Putamen (tissue), 1 donor: ENCODE measurements at regions not wholly inside any gene's neighbourhood (a gene's known extent, or its start where the extent isn't known, plus 50 kb on each side); places are given as distances from the start of the nearest gene placed in this dataset.
"Not testable (repeated sequence)": the region's sequence is repeated elsewhere in the genome, so short reads cannot be mapped to it uniquely, and the experiment has no call there.

Source experiments
- DNase-seq: peaks from one replicate; pipeline ENCODE4 v3.0.0-alpha.2; 2016; ENCODE audit warnings: low spot score

DNA sequence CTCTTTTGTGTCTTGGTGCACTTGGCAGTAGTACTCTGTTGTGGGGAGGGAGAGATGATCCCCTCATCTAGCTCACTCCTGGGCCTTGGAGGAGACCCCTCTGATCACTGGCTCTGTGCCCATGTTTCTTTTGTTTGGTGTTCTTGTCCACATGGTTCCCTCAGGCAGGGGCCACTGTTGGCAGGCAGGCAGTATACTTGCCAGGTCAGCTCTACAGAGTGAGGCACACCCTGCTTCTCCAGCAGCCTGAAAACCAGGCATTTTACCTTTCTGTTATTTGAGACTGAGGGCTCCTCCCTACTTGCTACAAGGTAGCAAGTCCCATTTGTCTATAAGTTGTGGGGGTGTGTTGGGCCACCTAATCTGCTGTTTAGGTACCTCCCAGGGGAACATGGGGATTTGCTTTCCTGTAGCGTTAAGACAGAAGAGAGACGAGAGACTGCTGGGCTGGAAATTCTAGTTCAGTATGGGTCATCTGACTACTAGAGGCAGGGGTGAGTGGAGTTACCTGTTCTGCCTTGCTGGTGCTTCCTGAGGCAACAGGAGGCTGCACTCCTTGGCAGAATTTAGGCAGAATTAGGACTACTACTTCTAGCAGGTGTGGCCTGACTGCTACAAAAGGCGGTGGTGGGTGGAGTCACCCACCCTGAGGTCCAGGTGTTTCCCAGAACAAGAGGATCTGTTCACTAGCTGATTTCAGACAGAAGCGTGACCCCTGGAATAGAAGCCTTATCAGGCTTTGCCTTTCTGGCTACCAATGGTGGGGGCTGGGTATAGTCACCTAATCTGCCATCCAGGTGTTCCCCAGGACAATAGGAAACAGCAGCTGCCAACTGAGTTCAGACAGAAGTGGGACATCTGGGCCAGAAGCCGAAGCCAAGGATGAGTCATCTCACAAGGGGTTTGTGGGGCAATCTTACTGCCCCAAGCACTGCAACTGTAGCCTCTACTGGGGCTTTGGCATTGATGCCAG lies 843.0 kb upstream of the ATXN8OS start:
- DNase-seq = no peak

DNA sequence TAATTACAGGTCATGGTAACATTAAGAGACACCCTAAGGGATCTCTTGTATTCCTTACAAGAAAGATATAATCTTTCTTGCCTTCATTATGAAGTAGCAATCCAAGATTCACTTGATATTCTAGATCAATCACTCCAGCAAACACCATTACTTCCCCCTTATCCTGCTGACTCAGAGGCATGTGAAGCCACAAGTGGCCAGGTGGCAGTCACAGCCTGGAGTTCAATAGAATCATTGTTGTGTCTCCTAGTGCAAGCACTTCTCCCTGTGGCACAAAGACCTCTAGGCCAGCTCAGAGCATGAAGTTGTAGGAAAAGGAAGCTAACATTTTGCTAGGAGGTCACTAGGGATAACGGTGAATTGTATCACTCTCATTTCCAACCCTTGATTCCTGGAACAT lies 864.3 kb upstream of the ATXN8OS start:
- no peak for DNase-seq

DNA sequence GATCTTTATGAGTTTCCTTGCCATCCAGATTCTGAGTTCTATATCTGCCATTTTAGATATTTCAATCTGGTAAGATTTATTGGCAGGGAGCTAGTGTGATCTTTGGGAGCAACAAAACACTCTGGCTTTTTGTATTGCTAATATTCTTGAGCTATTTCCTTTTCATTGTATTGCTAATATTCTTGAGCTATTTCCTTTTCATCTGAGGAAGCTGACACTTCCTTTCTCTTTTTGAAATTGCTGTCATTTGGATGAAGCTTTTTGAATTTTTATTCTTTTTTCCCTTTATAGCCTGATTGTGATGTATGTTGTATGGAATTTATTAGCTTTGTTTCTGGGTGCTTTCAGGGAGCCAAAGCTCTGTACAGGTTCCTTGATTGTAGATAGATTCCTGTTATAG lies 873.5 kb upstream of the ATXN8OS start:
- no peak for DNase-seq

DNA sequence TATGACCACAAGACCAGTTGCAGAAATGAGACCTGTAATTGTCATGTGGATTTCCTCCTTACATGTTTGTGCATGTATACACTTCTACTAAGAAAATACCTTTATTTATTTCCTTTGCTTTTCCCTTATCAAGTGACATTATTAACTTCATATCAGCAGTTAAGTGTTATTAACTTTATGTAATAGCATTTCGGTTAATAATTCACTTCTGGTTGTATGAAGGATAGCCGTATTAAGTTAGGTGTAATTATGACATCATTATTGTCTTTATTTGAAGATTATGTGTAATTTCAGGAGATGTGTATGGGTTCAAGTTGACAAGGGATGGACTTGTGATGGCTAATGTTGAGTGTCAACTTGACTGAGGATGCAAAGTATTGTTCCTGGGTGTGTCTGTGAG lies 881.2 kb upstream of the ATXN8OS start:
- no peak for DNase-seq

DNA sequence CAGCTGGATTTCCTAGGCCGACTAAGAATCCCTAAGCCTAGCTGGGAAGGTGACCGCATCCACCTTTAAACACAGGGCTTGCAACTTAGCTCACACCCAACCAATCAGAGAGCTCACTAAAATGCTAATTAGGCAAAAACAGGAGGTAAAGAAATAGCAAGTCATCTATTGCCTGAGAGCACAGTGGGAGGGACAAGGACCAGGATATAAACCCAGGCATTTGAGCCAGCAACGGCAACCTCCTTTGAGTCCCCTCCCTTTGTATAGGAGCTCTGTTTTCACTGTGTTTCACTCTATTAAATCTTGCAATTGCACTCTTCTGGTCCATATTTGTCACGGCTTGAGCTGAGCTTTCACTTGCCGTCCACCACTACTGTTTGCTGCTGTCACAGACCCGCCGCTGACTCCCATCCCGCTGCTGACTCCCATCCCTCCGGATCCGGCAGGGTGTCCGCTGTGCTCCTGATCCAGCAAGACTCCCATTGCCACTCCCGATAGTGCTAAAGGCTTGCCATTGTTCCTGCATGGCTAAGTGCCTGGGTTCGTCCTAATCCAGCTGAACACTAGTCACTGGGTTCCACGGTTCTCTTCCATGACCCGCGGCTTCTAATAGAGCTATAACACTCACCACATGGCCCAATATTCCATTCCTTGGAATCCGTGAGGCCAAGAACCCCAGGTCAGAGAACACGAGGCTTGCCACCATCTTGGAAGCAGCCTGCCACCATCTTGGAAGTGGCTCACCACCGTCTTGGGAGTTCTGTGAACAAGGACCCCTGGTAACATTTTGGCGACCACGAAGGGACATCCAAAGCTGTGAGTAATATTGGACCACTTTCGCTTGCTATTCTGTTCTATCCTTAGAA lies 885.8 kb upstream of the ATXN8OS start:
- DNase-seq = not testable (repeated sequence)

DNA sequence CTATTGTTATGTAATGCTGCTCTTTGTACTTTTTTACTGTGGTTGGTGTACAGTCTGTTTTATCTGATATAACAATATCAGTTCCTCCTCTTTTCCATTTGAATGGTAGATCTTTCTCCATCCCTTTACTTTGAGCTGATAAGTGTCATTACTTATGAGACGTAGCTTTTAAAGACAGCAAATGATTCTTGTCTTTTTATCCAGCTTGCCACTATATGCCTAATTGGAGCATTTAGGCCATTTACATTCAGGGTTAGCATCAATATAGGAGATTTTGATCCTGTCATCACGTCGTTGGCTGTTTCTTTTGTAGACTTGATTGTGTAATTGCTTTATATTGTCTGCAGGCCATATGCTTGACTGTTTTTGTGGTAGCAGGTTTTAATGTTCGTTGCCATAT lies 894.2 kb upstream of the ATXN8OS start:
- DNase-seq = no peak

DNA sequence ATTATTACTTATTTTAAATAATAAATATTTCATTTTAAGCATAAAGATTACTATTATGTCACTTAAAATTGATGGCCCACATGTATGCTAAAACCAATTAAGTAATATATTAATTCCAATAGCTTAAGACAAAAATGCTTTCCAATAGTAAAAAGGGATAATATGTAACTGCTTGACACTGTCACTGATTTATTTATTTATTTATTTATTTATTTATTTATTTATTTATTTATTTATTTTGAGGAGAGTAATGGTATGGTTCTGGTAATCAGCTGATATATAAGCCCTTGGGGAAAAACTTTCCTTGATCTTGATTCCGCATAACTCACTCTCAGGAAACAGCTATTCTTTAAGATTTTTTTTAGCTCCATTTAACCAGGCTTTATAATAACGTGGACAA lies 903.0 kb upstream of the ATXN8OS start:
- DNase-seq = no peak

DNA sequence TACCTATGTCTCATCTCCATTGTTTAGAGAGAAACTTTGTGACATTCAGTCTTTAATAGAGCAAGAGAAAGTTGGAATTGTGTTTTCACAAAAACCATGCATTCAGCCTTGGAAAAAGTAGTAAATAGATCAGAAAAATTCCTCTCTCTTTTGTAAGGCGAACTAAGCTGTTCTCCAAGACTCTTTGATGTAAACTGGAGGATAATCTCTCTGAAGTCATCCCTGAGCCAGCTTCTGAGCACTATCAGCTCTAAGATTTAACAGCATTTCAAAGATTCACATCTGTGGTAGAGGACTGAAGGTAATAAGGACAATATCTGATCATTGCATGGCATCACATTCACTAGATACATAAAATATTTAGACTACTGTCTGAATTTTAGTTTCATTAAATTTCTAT lies 904.6 kb upstream of the ATXN8OS start:
- no peak for DNase-seq

DNA sequence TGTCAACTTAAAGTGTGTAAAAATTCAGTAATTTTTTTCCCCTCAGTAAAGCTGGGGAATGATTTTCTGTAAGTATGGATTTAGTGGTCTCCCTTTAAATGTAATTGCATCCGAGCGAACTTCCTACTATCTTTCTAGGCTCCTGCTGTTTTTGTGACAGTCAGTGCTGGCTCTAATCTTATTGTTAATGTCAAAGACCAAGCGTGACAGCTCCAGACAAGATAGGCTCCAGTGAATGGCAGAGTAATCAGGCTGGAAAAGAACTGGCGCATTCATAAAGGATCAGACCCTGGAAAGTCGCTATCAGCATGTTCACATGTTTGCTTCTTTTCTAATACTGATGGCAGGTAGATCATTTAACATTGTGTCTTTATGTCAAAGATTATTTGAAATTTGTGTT lies 908.0 kb upstream of the ATXN8OS start:
- DNase-seq = no peak

DNA sequence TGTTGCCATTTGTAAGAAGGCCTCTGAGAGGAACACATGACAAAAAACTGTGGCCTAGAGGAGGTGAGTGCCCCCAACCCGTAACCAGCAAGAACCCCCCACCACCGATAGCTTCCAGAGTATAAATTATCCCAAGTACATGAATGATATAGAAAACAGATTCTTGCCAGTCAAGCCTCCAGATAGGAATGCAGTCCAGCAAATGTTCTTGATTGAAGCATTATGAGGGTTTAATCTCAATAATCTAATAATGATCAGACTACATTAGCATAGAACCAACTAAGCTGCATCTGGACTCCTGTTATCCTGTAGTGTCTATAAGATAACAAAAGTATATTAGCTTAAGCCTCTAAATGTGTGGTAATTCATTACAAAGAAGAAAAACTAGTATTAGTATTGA lies 908.9 kb upstream of the ATXN8OS start:
- no peak for DNase-seq

DNA sequence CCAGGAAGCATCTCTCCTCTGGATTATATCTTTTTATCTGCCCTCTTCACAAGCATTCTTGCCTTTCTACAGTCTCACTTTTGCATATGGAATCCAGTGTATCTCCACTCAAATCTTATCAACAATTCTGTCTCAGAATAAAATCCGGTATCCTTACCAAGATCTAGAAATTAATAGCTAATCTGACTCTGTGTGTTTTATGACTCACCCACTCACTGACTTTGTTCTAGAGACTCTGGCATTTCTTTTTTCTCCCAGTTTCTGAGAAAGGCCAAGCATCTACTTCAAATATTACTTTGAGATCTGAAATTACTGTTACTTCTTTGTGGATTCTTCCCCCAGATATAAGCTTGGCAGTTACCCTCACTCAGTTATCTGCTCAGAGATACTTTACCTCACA lies 913.5 kb upstream of the ATXN8OS start:
- DNase-seq = no peak

DNA sequence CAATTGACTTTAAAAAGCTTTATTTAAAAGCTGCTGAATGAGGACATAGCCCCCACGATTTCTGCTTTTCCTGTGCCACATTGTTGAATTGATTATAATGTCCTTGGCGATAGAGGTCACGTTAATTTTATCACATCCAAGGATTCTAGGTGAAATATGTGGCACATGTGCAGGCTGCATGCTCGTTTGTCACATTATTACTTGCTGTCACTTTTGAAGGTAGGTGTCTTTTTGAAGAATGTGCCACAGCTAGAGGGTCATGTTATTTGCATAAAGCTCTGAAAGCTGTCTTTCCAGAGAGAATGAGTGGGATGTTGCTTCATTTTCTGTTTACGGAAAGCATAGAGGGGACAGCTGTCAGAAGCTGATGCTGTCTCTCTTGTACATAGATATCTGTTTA lies 927.6 kb upstream of the ATXN8OS start:
- DNase-seq = no peak

DNA sequence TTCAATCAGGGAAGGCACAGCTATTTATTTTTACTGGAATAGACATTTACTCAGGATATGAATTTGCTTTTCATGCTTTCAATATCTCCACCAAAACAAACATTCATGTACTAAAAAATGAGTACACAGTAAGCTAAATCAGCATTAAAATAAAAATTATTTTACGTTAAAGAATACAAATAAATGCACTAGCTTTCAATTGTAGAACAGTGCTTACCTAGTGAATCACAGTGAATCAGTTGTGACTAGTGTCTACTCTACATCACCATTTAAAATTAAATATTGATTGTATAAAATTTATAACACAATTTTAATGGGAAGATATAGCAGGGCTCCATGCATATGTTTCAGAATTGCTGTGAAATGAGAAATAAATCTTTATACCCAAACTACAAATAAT lies 929.6 kb upstream of the ATXN8OS start:
- DNase-seq = no peak

DNA sequence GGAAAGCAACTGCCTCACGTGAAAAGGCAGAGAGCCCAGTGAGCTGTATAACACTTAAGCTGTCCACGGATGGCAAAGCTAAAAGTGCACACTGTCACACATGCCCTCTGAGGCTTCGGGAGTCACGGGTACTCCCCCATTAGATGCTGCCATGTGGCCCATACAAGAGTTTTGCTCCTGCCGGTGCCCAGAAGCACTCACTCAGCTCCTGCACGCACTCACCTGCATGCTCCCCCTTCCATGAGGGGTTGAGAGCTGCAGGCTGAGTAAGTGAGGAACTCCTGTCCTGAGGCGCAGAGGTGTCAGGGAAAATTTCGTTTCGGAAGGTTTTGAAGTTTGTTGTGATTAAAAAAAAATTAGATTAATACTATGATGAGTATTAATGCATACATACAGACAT lies 939.2 kb upstream of the ATXN8OS start:
- DNase-seq = no peak

DNA sequence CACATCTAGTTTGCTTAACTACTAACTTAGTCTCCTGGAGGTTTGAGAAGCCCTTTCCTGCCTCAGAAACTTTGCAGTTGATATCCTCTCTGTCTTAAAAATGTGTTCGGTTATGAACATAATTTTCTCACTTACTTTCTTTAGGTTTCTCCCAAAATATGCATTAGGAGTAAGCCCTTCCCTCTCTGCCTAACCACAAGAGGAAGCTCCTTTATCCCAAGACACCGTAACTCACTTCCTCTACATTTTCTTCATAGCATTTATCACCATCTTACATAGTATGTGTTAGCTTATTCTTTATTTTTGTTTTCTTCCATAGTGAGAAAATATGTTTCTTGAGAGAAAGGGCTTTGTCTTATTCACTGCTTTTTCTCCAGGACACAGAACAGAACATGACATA lies 952.5 kb upstream of the ATXN8OS start:
- DNase-seq = no peak

DNA sequence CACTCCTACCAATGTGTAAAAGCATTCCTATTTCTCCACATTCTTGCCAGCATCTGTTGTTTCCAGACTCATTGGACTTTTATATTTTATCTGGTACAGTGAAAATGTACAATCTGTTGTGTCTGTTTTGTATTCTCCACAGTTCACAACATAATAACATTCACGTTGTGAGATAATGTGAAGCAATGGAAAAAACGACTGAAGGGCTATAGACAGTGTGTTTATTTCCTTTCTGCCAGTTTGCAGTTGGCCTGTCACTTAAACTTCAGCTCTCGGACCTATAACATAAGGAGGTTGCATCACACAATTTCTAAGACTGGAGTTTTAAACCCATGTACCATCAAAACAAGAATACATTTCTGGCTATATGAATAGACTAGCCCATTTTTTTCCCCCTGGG lies 965.5 kb upstream of the ATXN8OS start:
- no peak for DNase-seq

DNA sequence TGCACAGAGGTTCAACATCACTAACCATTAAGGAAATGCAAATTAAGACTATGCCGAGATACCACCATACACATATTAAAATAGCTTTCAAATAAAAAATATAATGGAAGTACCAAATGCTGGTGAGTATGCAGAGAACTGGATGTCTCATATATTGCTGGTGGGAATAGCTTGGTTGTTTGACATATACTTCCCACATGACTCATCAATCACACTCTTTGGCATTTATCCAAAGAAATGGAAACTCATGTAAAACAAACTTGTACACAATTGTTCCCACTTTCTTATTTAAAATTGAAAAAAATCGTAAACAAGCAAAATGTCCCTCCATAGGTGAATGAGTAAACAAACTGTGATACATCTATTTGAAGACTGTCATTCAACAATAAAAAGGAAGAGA lies 982.6 kb upstream of the ATXN8OS start:
- no peak for DNase-seq

DNA sequence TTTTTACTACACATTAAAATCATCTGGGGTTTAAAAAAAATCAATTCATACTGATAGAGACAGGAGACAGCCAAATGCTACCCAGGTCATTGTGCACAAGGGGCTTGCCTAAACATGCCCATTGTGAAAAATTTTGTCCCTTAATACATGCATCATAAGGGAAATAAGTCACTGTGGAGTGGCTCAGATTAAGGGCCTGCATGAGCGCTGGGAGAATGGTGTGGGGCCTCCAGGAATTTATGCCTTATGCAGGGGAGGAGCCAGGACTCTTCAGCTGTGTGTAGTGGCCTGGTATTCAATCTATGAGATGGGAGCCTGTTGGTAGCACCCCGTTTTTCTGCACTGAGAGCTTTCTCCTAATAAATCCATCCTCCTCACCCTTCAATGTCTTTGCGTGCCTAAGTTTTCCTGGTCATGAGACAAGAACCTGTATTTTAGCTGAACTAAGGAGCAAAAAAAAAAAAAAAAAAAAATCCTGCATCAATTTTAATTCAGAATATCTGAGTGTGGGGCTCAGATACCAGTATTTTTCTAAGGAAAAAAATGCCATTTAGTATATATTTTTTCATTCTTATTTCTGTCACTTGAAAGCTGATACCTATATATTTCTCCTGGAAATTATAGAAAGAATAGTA lies 997.6 kb upstream of the ATXN8OS start:
- no peak for DNase-seq

DNA sequence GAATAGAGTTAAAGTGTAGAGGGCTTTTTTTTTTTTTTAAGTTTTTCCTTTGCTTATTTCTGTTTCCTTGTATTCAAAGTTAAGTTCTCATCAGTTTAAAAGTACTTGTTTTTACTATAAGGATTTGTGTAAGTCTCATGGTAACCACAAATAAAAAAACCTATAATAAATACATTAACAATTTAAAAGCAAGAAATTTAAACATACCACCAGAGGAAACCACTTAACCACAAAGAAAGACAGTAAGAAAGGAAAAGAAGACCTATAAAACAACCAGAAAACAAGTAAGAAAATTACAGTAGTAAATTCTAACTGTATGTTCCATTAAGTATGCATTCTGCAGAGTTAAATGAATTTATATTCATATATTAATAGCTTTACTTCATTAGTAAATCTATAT lies 999.1 kb upstream of the ATXN8OS start:
- DNase-seq = no peak

DNA sequence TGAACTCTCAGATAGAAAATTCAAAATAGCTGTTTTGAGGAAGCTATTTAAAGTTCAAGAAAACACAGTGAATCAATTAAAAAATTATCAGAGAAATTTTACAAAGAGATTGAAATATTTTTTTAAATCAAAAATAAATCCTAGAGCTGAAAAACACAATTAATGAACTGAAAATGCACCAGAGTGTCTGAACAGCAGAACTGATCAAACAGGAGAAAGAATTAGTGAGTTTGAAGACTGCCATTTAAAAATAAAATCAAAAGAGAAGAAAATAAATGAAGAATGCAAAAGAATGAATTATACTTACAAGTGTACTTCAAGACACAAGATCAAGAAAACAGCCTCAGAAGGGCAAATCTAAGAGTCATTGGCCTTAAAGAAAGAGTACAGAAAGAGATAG lies 1000.2 kb upstream of the ATXN8OS start:
- DNase-seq = no peak

DNA sequence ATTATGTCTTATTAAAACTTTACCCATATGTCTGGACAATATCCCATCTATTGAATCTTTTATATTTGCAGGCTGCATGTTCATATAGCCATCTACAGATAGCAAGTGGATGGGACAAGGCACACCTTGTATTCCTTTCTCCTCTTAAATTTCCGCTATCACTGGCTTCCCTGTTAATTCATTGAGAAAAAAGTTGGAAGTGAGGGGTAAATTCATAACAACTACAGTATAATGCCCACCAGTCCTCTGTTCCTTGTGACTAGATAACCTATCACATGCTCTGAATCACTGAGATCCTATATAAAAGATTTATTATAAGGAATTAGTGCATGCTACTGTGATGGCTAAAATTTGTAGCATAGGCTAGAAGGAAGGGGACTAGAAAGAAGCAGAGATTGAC lies 1005.8 kb upstream of the ATXN8OS start:
- no peak for DNase-seq

DNA sequence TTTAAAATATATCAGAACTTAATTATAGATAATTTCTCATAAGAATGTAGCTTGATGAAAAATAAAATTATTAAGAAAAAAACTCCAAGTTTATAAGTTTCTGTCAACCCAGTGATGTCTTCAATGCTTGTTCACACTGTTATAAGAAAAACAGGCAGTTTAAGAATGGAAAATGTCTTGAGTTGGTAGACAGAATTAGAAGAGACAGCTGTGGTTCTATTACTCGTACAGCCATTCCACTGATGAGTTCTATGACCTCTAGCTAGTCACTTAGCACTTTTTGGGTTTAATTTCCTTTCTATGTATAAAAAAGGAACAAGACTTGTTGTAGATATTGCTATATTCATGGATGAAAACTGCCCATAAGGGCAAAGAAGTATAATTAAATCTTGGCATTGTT lies 1013.1 kb upstream of the ATXN8OS start:
- DNase-seq = no peak
